PC-9 (cell line): ENCODE measurements at regions not wholly inside any gene's neighbourhood (a gene's known extent, or its start where the extent isn't known, plus 50 kb on each side); places are given as distances from the start of the nearest gene placed in this dataset.

Experiments used
- BruUV-seq: library from RNA; stranded (reverse); fragments of 400-500 nt; replicated peaks from 2 replicates; lab custom pipeline; 2021; lab: Mats Ljungman, UMichigan
- CTCF ChIA-PET: fragments of 300-600 bp; sonication (Branson Sonifier 250); formaldehyde crosslinking; loops from one replicate; lab custom pipeline; 2022; ENCODE audit warnings: antibody characterized with exemption; lab: Charles Lee
- POLR2A ChIA-PET: fragments of 300-600 bp; sonication (Branson Sonifier 250); formaldehyde crosslinking; loops from one replicate; lab custom pipeline; 2022; ENCODE audit warnings: antibody characterized with exemption; ENCODE audit not compliant: unreplicated experiment; lab: Charles Lee
- DNase-seq, 2 experiments: peaks; one replicate each; pipeline versions ENCODE4 v3.0.0 to v3.0.0-alpha.2; 2015 to 2022; ENCODE audit warnings: mixed read lengths in 1 of 2
- H2AFZ ChIP-seq: fragments of 200-600 bp; sonication (generic); 2 replicates; pipeline ENCODE4 v1.8.1; 2017; ENCODE audit warnings: antibody characterized with exemption
- H3F3A ChIP-seq: fragments of 200-600 bp; sonication (generic); 2 replicates; pipeline ENCODE4 v1.8.1; 2017; ENCODE audit warnings: antibody characterized with exemption, mild to moderate bottlenecking, low read depth; ENCODE audit not compliant: insufficient read depth
- H3K27ac ChIP-seq: fragments of 200-600 bp; sonication (generic); 2 replicates; pipeline ENCODE4 v1.6.1; 2016; ENCODE audit warnings: mixed run types
- H3K27me3 ChIP-seq: fragments of 200-600 bp; sonication (generic); 2 replicates; pipeline ENCODE4 v1.6.1; 2016; ENCODE audit warnings: low read depth, mixed run types; ENCODE audit not compliant: insufficient read depth
- H3K36me3 ChIP-seq: fragments of 200-600 bp; sonication (generic); 2 replicates; pipeline ENCODE4 v1.6.1; 2016; ENCODE audit warnings: low read depth, mixed run types
- H3K4me1 ChIP-seq: fragments of 200-600 bp; sonication (generic); replicated peaks from 2 replicates; pipeline ENCODE4 v1.6.1; 2016; ENCODE audit warnings: mixed run types; ENCODE audit not compliant: insufficient read depth
- H3K4me2 ChIP-seq: fragments of 200-600 bp; sonication (generic); 2 replicates; pipeline ENCODE4 v1.6.1; 2017; ENCODE audit warnings: mixed run types
- H3K4me3 ChIP-seq: fragments of 200-600 bp; sonication (generic); 2 replicates; pipeline ENCODE4 v1.6.1; 2016; ENCODE audit warnings: mixed run types
- H3K79me2 ChIP-seq: fragments of 200-600 bp; sonication (generic); 2 replicates; pipeline ENCODE4 v1.6.1; 2017; ENCODE audit warnings: low read depth, mixed run types
- H3K9me2 ChIP-seq: fragments of 200-600 bp; sonication (generic); 2 replicates; pipeline ENCODE4 v1.8.1; 2017; ENCODE audit warnings: mild to moderate bottlenecking; ENCODE audit not compliant: insufficient read depth
- H3K9me3 ChIP-seq: fragments of 200-600 bp; sonication (generic); 2 replicates; pipeline ENCODE4 v1.8.1; 2016; ENCODE audit warnings: low read depth; ENCODE audit not compliant: insufficient read depth
- H4K20me1 ChIP-seq: fragments of 200-600 bp; sonication (generic); 2 replicates; pipeline ENCODE4 v1.8.1; 2017; ENCODE audit not compliant: insufficient read depth
- EZH2 ChIP-seq: fragments of 200-600 bp; sonication (generic); IDR thresholded peaks from 2 replicates; pipeline ENCODE4 v1.8.0; 2017; ENCODE audit warnings: antibody characterized with exemption, low read depth
- intact Hi-C: fragments of 100-400 bp; cut with micrococcal nuclease; formaldehyde crosslinking; loops from one replicate; pipeline ENCODE4 v1.10.0; 2022; ENCODE audit not compliant: unreplicated experiment
- TF ChIP-seq, protein P1 (sequence below): fragments of 200-600 bp; sonication (generic); conservative IDR thresholded peaks from 2 replicates; pipeline ENCODE4 v1.6.1; 2017; ENCODE audit warnings: mixed run types, antibody characterized with exemption, mild to moderate bottlenecking, moderate library complexity

DNA sequence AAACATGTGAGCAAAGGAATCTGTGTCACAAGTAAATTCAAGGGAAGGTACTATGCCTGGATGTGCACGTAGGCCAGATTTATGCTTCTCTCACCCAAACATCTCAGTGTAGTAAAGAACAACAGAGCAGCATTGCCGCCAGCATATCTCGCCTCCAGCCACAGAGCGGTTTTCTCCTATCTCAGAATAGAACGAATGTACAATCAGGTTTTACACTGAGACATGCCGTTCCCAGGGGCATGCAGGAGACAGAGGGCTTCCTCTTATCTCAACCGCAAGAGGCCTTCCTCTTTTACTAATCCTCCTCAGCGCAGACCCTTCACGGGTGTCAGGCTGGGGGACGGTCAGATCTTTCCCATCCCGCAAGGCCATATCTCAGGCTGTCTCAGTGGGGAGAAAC is 175.3 kb downstream of the RPIA start:
- peaks cover 36% of the 10 kb centered on the region for H3K27me3 ChIP-seq
- no peak for DNase-seq
- no TSS peak for BruUV-seq
- H3K36me3 ChIP-seq, result no peaks in the 10 kb centered on the region
- no peaks in the 10 kb centered on the region for H3K79me2 ChIP-seq
- H3K9me2 ChIP-seq, result no peaks in the 10 kb centered on the region
- H3K4me2 ChIP-seq, result no peak overlapping the region
- H3F3A ChIP-seq, result no peaks in the 10 kb centered on the region
- CTCF ChIA-PET, result no interaction called here
- no peak overlapping the region for H2AFZ ChIP-seq
- POLR2A ChIA-PET, result no interaction called here
- no peaks in the 10 kb centered on the region for H3K4me1 ChIP-seq
- no peak for TF ChIP-seq EZH2
- no peak overlapping the region for H3K27ac ChIP-seq
- no peak overlapping the region for H3K4me3 ChIP-seq
- intact Hi-C loops, result no loop called here
- H4K20me1 ChIP-seq, result no peaks in the 10 kb centered on the region
- no peaks in the 10 kb centered on the region for H3K9me3 ChIP-seq

DNA sequence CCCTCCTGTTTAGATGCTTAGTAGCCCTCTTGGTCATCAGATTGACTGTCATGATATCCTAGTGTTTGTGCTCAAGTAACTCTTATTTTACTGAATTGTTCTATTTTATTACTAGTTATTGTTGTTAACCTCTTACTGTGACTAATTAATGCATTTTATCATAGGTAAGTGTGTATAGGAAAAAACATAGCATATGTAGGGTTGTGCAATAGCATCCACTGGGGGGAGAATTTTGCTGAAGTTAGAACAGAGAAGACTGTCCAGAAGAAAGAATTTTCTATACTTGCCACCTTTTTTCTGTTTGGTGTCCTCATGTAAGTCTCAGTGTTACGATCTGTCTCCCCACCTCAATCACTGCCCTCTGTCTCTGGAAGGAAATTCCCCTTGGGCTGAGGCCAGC is 177.4 kb downstream of the RPIA start:
- no peak overlapping the region for H3K4me2 ChIP-seq
- intact Hi-C loops, result no loop called here
- no peaks in the 10 kb centered on the region for H4K20me1 ChIP-seq
- H3K9me2 ChIP-seq, result no peaks in the 10 kb centered on the region
- CTCF ChIA-PET, result no interaction called here
- H3K79me2 ChIP-seq, result no peaks in the 10 kb centered on the region
- no peaks in the 10 kb centered on the region for H3K4me1 ChIP-seq
- no peak for DNase-seq
- H3K27ac ChIP-seq, result no peak overlapping the region
- H2AFZ ChIP-seq, result no peak overlapping the region
- H3K27me3 ChIP-seq, result peaks cover 35% of the 10 kb centered on the region
- POLR2A ChIA-PET, result no interaction called here
- no peak for TF ChIP-seq EZH2
- TF ChIP-seq, protein P1, sequence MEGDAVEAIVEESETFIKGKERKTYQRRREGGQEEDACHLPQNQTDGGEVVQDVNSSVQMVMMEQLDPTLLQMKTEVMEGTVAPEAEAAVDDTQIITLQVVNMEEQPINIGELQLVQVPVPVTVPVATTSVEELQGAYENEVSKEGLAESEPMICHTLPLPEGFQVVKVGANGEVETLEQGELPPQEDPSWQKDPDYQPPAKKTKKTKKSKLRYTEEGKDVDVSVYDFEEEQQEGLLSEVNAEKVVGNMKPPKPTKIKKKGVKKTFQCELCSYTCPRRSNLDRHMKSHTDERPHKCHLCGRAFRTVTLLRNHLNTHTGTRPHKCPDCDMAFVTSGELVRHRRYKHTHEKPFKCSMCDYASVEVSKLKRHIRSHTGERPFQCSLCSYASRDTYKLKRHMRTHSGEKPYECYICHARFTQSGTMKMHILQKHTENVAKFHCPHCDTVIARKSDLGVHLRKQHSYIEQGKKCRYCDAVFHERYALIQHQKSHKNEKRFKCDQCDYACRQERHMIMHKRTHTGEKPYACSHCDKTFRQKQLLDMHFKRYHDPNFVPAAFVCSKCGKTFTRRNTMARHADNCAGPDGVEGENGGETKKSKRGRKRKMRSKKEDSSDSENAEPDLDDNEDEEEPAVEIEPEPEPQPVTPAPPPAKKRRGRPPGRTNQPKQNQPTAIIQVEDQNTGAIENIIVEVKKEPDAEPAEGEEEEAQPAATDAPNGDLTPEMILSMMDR, result no peak
- no peak overlapping the region for H3K4me3 ChIP-seq
- H3K36me3 ChIP-seq, result no peaks in the 10 kb centered on the region
- BruUV-seq, result no TSS peak
- no peaks in the 10 kb centered on the region for H3F3A ChIP-seq
- no peaks in the 10 kb centered on the region for H3K9me3 ChIP-seq

DNA sequence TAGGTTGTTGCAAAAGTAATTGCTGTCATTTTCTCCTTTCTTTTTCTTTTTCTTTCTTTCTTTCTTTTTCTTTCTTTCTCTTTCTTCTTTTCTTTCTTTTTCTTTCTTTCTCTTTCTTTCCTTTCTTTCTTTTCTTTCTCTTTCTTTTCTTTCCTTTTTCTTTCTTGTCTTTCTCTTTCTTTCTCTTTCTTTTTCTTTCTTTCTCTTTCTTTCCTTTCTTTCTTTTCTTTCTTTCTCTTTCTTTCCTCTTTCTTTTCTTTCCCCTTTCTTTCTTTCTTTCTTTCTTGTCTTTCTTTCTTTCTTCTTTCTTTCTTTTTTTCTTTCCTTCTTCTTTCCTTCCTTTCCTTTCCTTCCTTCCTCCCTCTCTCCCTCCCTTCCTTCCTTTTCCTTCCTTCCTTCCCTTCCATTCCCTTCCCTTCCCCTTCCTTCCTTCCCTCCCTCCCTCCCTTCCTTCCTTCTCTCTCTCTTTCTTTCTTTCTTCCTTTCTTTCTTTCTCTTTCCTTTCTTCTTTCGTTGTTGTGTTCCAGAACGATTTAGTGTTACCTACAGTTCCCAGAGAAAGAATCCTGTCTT is 178.9 kb downstream of the RPIA start:
- no peaks in the 10 kb centered on the region for H3K36me3 ChIP-seq
- no peak overlapping the region for H3K4me2 ChIP-seq
- BruUV-seq, result no TSS peak
- H3K9me2 ChIP-seq, result no peaks in the 10 kb centered on the region
- CTCF ChIA-PET, result no interaction called here
- no peak overlapping the region for H3K4me3 ChIP-seq
- H4K20me1 ChIP-seq, result no peaks in the 10 kb centered on the region
- DNase-seq, result no peak
- H3K79me2 ChIP-seq, result no peaks in the 10 kb centered on the region
- POLR2A ChIA-PET, result no interaction called here
- TF ChIP-seq EZH2, result no peak
- TF ChIP-seq, protein P1, result no peak
- H2AFZ ChIP-seq, result no peak overlapping the region
- no peaks in the 10 kb centered on the region for H3F3A ChIP-seq
- intact Hi-C loops, result loop anchor here (10.0 kb wide), 1 partner anchor 126 kb away; no protein-coding TSS in a partner anchor
- no peak overlapping the region for H3K27ac ChIP-seq
- H3K27me3 ChIP-seq, result peaks cover 32% of the 10 kb centered on the region
- H3K9me3 ChIP-seq, result no peaks in the 10 kb centered on the region
- no peaks in the 10 kb centered on the region for H3K4me1 ChIP-seq

DNA sequence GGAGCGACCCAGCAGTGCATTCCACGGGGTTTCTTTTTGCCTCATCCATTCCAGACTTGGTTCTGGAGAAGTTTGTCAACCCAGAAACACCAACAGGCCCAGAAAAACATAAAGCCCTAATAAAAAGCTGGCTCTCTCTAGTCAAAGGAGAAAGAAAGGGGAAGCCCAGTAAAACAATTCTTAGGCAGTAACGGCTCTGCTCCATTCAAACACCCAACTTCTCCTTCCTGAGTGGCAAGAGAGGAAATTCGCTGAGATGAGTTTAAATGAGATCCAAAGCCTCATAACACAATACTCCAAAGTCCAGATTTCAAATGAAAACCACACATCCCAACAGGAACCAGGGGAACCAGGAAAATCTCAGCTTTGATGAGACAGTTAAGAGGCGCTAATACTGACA is 179.9 kb downstream of the RPIA start:
- Histone ChIP-seq H3K36me3 (no peaks in the 10 kb centered on the region), H3K79me2 (no peaks in the 10 kb centered on the region), H3K27me3 (peaks cover 25% of the 10 kb centered on the region), H3K4me2 (no peak overlapping the region), H4K20me1 (no peaks in the 10 kb centered on the region), H3K9me3 (no peaks in the 10 kb centered on the region), H2AFZ (no peak overlapping the region), H3K9me2 (no peaks in the 10 kb centered on the region), H3K4me3 (no peak overlapping the region), H3K4me1 (no peaks in the 10 kb centered on the region), H3K27ac (no peak overlapping the region), H3F3A (no peaks in the 10 kb centered on the region)
- intact Hi-C loops, result loop anchor here (10.0 kb wide), 1 partner anchor 127 kb away; no protein-coding TSS in a partner anchor
- BruUV-seq, result no TSS peak
- ChIA-PET POLR2A (no interaction called here), CTCF (no interaction called here)
- TF ChIP-seq, protein P1, result no peak
- no peak for TF ChIP-seq EZH2
- DNase-seq, result no peak
